Ureter (tissue), 1 donor: ENCODE measurements at regions not wholly inside any gene's neighbourhood (a gene's known extent, or its start where the extent isn't known, plus 50 kb on each side); places are given as distances from the start of the nearest gene placed in this dataset.

Experiments used
- DNase-seq: peaks from one replicate; pipeline ENCODE4 v3.0.0-alpha.2; 2020; ENCODE audit warnings: low spot score
- donor health status: DM: yes; HTN: yes; CAD: no.

- DNase-seq, result no peak
Observed at GRCh38 chr1:87194856-87195255, 133.8 kb upstream of the LMO4 start.

- DNase-seq, result no peak
Observed at GRCh38 chr1:87196110-87196827, 132.4 kb upstream of the LMO4 start.

GRCh38 chr1:87197156-87197555 is 131.5 kb upstream of the LMO4 start:
- DNase-seq, result no peak

GRCh38 chr1:87197641-87198040 is 131.0 kb upstream of the LMO4 start:
- no peak for DNase-seq

- no peak for DNase-seq
Observed at GRCh38 chr1:87200875-87201638, 127.6 kb upstream of the LMO4 start.

- DNase-seq, result no peak
Observed at GRCh38 chr1:87201768-87202167, 126.9 kb upstream of the LMO4 start.

GRCh38 chr1:87202451-87202850 is 126.2 kb upstream of the LMO4 start:
- no peak for DNase-seq

- no peak for DNase-seq
Observed at GRCh38 chr1:87202922-87203655, 125.6 kb upstream of the LMO4 start.

- DNase-seq, result no peak
Observed at GRCh38 chr1:87203904-87204303, 124.8 kb upstream of the LMO4 start.

GRCh38 chr1:87204441-87204840 is 124.2 kb upstream of the LMO4 start:
- DNase-seq, result no peak

GRCh38 chr1:87204921-87205320 is 123.8 kb upstream of the LMO4 start:
- DNase-seq, result no peak

- no peak for DNase-seq
Observed at GRCh38 chr1:87206044-87206831, 122.4 kb upstream of the LMO4 start.

- no peak for DNase-seq
Observed at GRCh38 chr1:87208080-87208479, 120.6 kb upstream of the LMO4 start.

GRCh38 chr1:87208931-87209330 is 119.7 kb upstream of the LMO4 start:
- DNase-seq, result no peak

- no peak for DNase-seq
Observed at GRCh38 chr1:87210151-87210550, 118.5 kb upstream of the LMO4 start.

- no peak for DNase-seq
Observed at GRCh38 chr1:87212431-87213134, 116.1 kb upstream of the LMO4 start.

- no peak for DNase-seq
Observed at GRCh38 chr1:87213135-87213515, 115.6 kb upstream of the LMO4 start.

GRCh38 chr1:87215592-87215991 is 113.1 kb upstream of the LMO4 start:
- DNase-seq, result no peak

- DNase-seq, result no peak
Observed at GRCh38 chr1:87218618-87219017, 110.1 kb upstream of the LMO4 start.

- no peak for DNase-seq
Observed at GRCh38 chr1:87219141-87219540, 109.5 kb upstream of the LMO4 start.

- no peak for DNase-seq
Observed at GRCh38 chr1:87219626-87220025, 109.1 kb upstream of the LMO4 start.
